ENCODE measurements at regions not wholly inside any gene's neighbourhood (a gene's known extent, or its start where the extent isn't known, plus 50 kb on each side); places are given as distances from the start of the nearest gene placed in this dataset.

DNA sequence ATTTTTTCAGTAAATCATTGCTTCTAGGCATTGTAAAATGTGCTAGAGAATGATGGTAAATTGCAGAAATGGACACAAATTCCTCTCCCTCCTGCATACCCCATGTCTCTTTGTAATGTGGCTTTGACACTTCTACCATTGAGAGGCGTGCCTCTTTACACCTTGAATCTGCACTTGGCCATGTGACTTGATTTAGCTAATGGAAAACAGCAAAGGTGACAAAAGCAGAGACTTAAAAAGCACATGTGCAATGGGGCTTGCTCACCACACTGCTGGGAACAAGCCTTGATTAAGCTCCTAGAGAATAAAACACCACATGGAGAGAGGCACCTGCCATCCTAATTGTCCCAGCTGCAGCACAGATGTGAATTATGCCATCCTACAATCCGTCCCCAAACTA lies 69.9 kb upstream of the NAA35 start:
- TF ChIP-seq, protein P1, sequence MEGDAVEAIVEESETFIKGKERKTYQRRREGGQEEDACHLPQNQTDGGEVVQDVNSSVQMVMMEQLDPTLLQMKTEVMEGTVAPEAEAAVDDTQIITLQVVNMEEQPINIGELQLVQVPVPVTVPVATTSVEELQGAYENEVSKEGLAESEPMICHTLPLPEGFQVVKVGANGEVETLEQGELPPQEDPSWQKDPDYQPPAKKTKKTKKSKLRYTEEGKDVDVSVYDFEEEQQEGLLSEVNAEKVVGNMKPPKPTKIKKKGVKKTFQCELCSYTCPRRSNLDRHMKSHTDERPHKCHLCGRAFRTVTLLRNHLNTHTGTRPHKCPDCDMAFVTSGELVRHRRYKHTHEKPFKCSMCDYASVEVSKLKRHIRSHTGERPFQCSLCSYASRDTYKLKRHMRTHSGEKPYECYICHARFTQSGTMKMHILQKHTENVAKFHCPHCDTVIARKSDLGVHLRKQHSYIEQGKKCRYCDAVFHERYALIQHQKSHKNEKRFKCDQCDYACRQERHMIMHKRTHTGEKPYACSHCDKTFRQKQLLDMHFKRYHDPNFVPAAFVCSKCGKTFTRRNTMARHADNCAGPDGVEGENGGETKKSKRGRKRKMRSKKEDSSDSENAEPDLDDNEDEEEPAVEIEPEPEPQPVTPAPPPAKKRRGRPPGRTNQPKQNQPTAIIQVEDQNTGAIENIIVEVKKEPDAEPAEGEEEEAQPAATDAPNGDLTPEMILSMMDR (IDR thresholded peaks at IDR 0.05) = no peak
- no peak for TF ChIP-seq POLR2AphosphoS5 (IDR thresholded peaks at IDR 0.05)
- TF ChIP-seq POLR2A (IDR thresholded peaks at IDR 0.05) = no peak
